Neuronal stem cell (in vitro differentiated cells): ENCODE measurements at regions not wholly inside any gene's neighbourhood (a gene's known extent, or its start where the extent isn't known, plus 50 kb on each side); places are given as distances from the start of the nearest gene placed in this dataset.
"Not testable (repeated sequence)": the region's sequence is repeated elsewhere in the genome, so short reads cannot be mapped to it uniquely, and the experiment has no call there.

Experiments used
- DNase-seq: peaks from one replicate; pipeline ENCODE4 v3.0.0-alpha.2; 2013; ENCODE audit warnings: low spot score
- H2AFZ ChIP-seq: one replicate; pipeline ENCODE4 v1.6.1; 2013; ENCODE audit warnings: mild to moderate bottlenecking, low read length, inconsistent platforms
- H2AK5ac ChIP-seq: 2 replicates; pipeline ENCODE4 v1.6.1; 2013; ENCODE audit warnings: low read depth, mild to moderate bottlenecking, inconsistent platforms, low read length, moderate library complexity, mixed read lengths
- H2BK120ac ChIP-seq: 2 replicates; pipeline ENCODE4 v1.6.1; 2013; ENCODE audit warnings: low read depth, mild to moderate bottlenecking, inconsistent platforms, low read length, moderate library complexity, mixed read lengths
- H2BK12ac ChIP-seq: one replicate; pipeline ENCODE4 v1.6.1; 2013; ENCODE audit warnings: low read length, inconsistent platforms
- H2BK15ac ChIP-seq: 2 replicates; pipeline ENCODE4 v1.6.1; 2013; ENCODE audit warnings: mild to moderate bottlenecking, low read length, inconsistent platforms, mixed read lengths
- H2BK5ac ChIP-seq: one replicate; pipeline ENCODE4 v1.6.1; 2013; ENCODE audit warnings: inconsistent platforms, mild to moderate bottlenecking, low read length, moderate library complexity
- H3K14ac ChIP-seq: one replicate; pipeline ENCODE4 v1.6.1; 2013; ENCODE audit warnings: low read length, inconsistent platforms
- H3K18ac ChIP-seq: 2 replicates; pipeline ENCODE4 v1.6.1; 2013; ENCODE audit warnings: low read length, inconsistent platforms
- H3K23ac ChIP-seq: 2 replicates; pipeline ENCODE4 v1.6.1; 2013; ENCODE audit warnings: low read depth, mild to moderate bottlenecking, mixed read lengths, low read length, inconsistent platforms; ENCODE audit not compliant: poor library complexity
- H3K27ac ChIP-seq: replicated peaks from 3 replicates; pipeline ENCODE4 v1.5.1; 2013; ENCODE audit warnings: low read length, inconsistent platforms
- H3K27me3 ChIP-seq, 3 experiments: 2 replicates each; pipeline ENCODE4 v1.6.1; 2013; ENCODE audit warnings: low read length in 3 of 3, mild to moderate bottlenecking in 2 of 3, inconsistent platforms in 1 of 3, low read depth in 1 of 3, mixed read lengths in 1 of 3, moderate library complexity in 1 of 3; ENCODE audit not compliant: control insufficient read depth in 3 of 3, insufficient read depth in 3 of 3
- H3K36me3 ChIP-seq, 2 donors: replicated peaks in 1 of 2; 2 replicates each; pipeline ENCODE4 v1.6.1; 2013; ENCODE audit warnings: low read length in 2 of 2; ENCODE audit not compliant: control insufficient read depth in 2 of 2, insufficient read depth in 2 of 2
- H3K4ac ChIP-seq: 2 replicates; pipeline ENCODE4 v1.6.1; 2013; ENCODE audit warnings: inconsistent platforms, mild to moderate bottlenecking, low read length, moderate library complexity
- H3K4me1 ChIP-seq, 2 donors: 1 replicate in 1 of 2; 2 replicates in 1 of 2; pipeline ENCODE4 v1.6.1; 2013; ENCODE audit warnings: low read length in 2 of 2, low read depth in 1 of 2; ENCODE audit not compliant: control insufficient read depth in 2 of 2, insufficient read depth in 1 of 2
- H3K4me2 ChIP-seq: one replicate; pipeline ENCODE4 v1.6.1; 2013; ENCODE audit warnings: mild to moderate bottlenecking, low read length, inconsistent platforms; ENCODE audit not compliant: insufficient read depth, poor library complexity, severe bottlenecking
- H3K4me3 ChIP-seq, 2 donors: 2 replicates each; pipeline ENCODE4 v1.5.1; 2013; ENCODE audit warnings: low read length in 2 of 2, mild to moderate bottlenecking in 2 of 2, inconsistent platforms in 1 of 2, moderate library complexity in 1 of 2
- H3K79me1 ChIP-seq: one replicate; pipeline ENCODE4 v1.6.1; 2013; ENCODE audit warnings: low read depth, mild to moderate bottlenecking, inconsistent platforms, low read length, moderate library complexity
- H3K9ac ChIP-seq: one replicate; pipeline ENCODE4 v1.6.1; 2013; ENCODE audit warnings: mild to moderate bottlenecking, low read depth, low read length, inconsistent platforms; ENCODE audit not compliant: poor library complexity
- H3K9me3 ChIP-seq, 2 donors: replicated peaks in 1 of 2; 2 replicates each; pipeline versions ENCODE3 to v1.6.1; 2013; ENCODE audit warnings: low read length in 2 of 2, mild to moderate bottlenecking in 2 of 2, inconsistent platforms in 1 of 2, low read depth in 1 of 2, mixed read lengths in 1 of 2, moderate library complexity in 1 of 2; ENCODE audit not compliant: control insufficient read depth in 2 of 2, insufficient read depth in 1 of 2
- H4K8ac ChIP-seq: one replicate; pipeline ENCODE4 v1.6.1; 2013; ENCODE audit warnings: low read depth, mild to moderate bottlenecking, inconsistent platforms, low read length, moderate library complexity
- H4K91ac ChIP-seq: one replicate; pipeline ENCODE4 v1.6.1; 2013; ENCODE audit warnings: low read length, low read depth, mild to moderate bottlenecking, inconsistent platforms; ENCODE audit not compliant: poor library complexity
- WGBS, 2 donors: extraction: QIAGEN DNeasy Blood & Tissue Kit; methylation state at CpG; one replicate each; pipeline ENCODE4 v1.1.7; 2013; ENCODE audit warnings: missing lambda C conversion rate in 2 of 2, mixed read lengths in 1 of 2; ENCODE audit not compliant: insufficient read length in 2 of 2, insufficient replicate concordance in 1 of 2; ENCODE audit errors: extremely low coverage in 2 of 2; 5-methylcytosine and 5-hydroxymethylcytosine counted together

GRCh38 chr13:38071340-38071739 lies 201.8 kb upstream of the TRPC4 start:
- no CpG with 5 or more reads among the region's 5 CpGs for WGBS, 2 donors

GRCh38 chr13:38053896-38054295 lies 184.3 kb upstream of the TRPC4 start:
- Histone ChIP-seq H3K18ac (no peak overlapping the region), H3K4me3 (no peak overlapping the region), H3K9me3 (no peaks in the 10 kb centered on the region), H3K4me1 (no peaks in the 10 kb centered on the region), H2BK12ac (no peak overlapping the region), H2AFZ (no peak overlapping the region), H2BK120ac (no peak overlapping the region), H3K4ac (no peak overlapping the region), H3K79me1 (no peaks in the 10 kb centered on the region), H3K14ac (no peak overlapping the region), H3K27me3 (no peaks in the 10 kb centered on the region), H2BK15ac (no peak overlapping the region), H2AK5ac (no peak overlapping the region), H4K8ac (no peak overlapping the region), H2BK5ac (no peak overlapping the region), H3K36me3 (no peaks in the 10 kb centered on the region), H3K9ac (no peak overlapping the region), H4K91ac (no peak overlapping the region), H3K4me2 (no peak overlapping the region), H3K23ac (no peak overlapping the region), H3K27ac (no peak overlapping the region)
- WGBS, 2 donors: no CpG with 5 or more reads among the region's 3 CpGs
- no peak for DNase-seq

More at GRCh38 chr13:38071340-38071739, 201.8 kb upstream of the TRPC4 start:
- not testable (repeated sequence) for H3K4me2 ChIP-seq, H3K79me1 ChIP-seq, H3K9ac ChIP-seq, H3K27me3 ChIP-seq, H2AK5ac ChIP-seq, H3K23ac ChIP-seq, H3K27ac ChIP-seq, H2AFZ ChIP-seq, H3K14ac ChIP-seq, H4K91ac ChIP-seq, H2BK5ac ChIP-seq, H3K4ac ChIP-seq, H2BK120ac ChIP-seq, H3K9me3 ChIP-seq, H3K18ac ChIP-seq, H2BK15ac ChIP-seq, H2BK12ac ChIP-seq, H4K8ac ChIP-seq, H3K4me1 ChIP-seq, DNase-seq, H3K36me3 ChIP-seq, H3K4me3 ChIP-seq

- Histone ChIP-seq H2AK5ac (no peak overlapping the region), H3K4ac (no peak overlapping the region), H4K91ac (no peak overlapping the region), H3K36me3 (no peaks in the 10 kb centered on the region), H3K4me2 (no peak overlapping the region), H3K23ac (no peak overlapping the region), H2BK15ac (no peak overlapping the region), H2BK12ac (no peak overlapping the region), H4K8ac (no peak overlapping the region), H3K79me1 (no peaks in the 10 kb centered on the region), H2AFZ (peak overlapping the region; percentile 92), H3K27ac (no peak overlapping the region), H3K4me3 (no peak overlapping the region), H3K4me1 (no peaks in the 10 kb centered on the region), H3K14ac (no peak overlapping the region), H2BK120ac (no peak overlapping the region), H3K18ac (no peak overlapping the region), H3K9ac (no peak overlapping the region), H3K27me3 (no peaks in the 10 kb centered on the region), H2BK5ac (no peak overlapping the region), H3K9me3 (peaks cover 0 to 9% of the 10 kb centered on the region in 2 donors)
- WGBS, 2 donors: no CpG with 5 or more reads among the region's 1 CpG
- DNase-seq: no peak
These were observed 176.4 kb upstream of the TRPC4 start for GRCh38 chr13:38046049-38046376.

GRCh38 chr13:38045278-38046048 lies 175.9 kb upstream of the TRPC4 start:
- H3K18ac ChIP-seq: peak overlapping the region; percentile 49
- H2BK5ac ChIP-seq: no peak overlapping the region
- no peak overlapping the region for H3K23ac ChIP-seq
- no peaks in the 10 kb centered on the region for H3K36me3 ChIP-seq
- H3K9ac ChIP-seq: no peak overlapping the region
- H3K4me2 ChIP-seq: no peak overlapping the region
- no peaks in the 10 kb centered on the region for H3K4me1 ChIP-seq
- no peak overlapping the region for H2BK120ac ChIP-seq
- peaks cover 0 to 9% of the 10 kb centered on the region in 2 donors for H3K9me3 ChIP-seq
- H4K8ac ChIP-seq: no peak overlapping the region
- H2AK5ac ChIP-seq: no peak overlapping the region
- H2BK12ac ChIP-seq: peak overlapping the region; percentile 43
- H2BK15ac ChIP-seq: no peak overlapping the region
- no peaks in the 10 kb centered on the region for H3K79me1 ChIP-seq
- no peak overlapping the region for H3K27ac ChIP-seq
- H3K4me3 ChIP-seq: no peak overlapping the region
- H2AFZ ChIP-seq: peak overlapping the region; percentile 92
- H4K91ac ChIP-seq: no peak overlapping the region
- DNase-seq: peak; percentile 3
- H3K14ac ChIP-seq: no peak overlapping the region
- no peaks in the 10 kb centered on the region for H3K27me3 ChIP-seq
- WGBS, 2 donors: no CpG with 5 or more reads among the region's 8 CpGs
- no peak overlapping the region for H3K4ac ChIP-seq
